ENCODE measurements at regions not wholly inside any gene's neighbourhood (a gene's known extent, or its start where the extent isn't known, plus 50 kb on each side); places are given as distances from the start of the nearest gene placed in this dataset.

DNA sequence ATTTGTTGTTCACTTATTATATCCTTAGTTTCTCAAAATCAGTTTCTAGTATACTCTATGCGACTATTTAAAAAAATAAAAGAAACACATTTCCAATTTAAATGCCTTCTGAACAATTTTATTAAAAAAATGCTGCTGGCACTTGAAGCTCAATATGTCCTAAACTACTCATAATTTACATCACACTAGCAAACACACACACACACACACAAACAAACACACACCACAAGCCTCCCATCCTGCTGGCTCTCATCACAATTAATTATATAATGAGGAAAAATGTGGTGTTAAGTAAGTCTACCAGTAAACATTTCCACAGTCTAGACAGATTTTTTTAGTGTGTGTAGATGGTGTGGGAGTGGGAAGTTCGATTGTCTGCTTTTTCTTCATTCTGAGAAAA is 350.3 kb downstream of the AASDHPPT start (continued):
- TF ChIP-seq, protein P1, sequence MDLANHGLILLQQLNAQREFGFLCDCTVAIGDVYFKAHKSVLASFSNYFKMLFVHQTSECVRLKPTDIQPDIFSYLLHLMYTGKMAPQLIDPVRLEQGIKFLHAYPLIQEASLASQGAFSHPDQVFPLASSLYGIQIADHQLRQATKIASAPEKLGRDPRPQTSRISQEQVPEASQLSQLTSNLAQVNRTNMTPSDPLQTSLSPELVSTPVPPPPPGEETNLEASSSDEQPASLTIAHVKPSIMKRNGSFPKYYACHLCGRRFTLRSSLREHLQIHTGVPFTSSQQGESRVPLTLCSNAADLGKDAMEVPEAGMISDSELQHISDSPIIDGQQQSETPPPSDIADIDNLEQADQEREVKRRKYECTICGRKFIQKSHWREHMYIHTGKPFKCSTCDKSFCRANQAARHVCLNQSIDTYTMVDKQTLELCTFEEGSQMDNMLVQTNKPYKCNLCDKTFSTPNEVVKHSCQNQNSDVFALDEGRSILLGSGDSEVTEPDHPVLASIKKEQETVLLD (CRISPR knock-in tag; IDR thresholded peaks at IDR 0.05; ENCODE audit: low read depth): no peak
- TF ChIP-seq THYN1 (CRISPR knock-in tag; IDR thresholded peaks at IDR 0.05; ENCODE audit: borderline replicate concordance, low read depth) (no peak), LCORL (IDR thresholded peaks at IDR 0.05) (no peak), LCORL (CRISPR knock-in tag; IDR thresholded peaks at IDR 0.05) (no peak), HHEX (CRISPR knock-in tag; IDR thresholded peaks at IDR 0.05) (no peak)
- TF ChIP-seq, protein P2, sequence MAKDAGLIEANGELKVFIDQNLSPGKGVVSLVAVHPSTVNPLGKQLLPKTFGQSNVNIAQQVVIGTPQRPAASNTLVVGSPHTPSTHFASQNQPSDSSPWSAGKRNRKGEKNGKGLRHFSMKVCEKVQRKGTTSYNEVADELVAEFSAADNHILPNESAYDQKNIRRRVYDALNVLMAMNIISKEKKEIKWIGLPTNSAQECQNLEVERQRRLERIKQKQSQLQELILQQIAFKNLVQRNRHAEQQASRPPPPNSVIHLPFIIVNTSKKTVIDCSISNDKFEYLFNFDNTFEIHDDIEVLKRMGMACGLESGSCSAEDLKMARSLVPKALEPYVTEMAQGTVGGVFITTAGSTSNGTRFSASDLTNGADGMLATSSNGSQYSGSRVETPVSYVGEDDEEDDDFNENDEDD (CRISPR knock-in tag; IDR thresholded peaks at IDR 0.05; ENCODE audit: borderline replicate concordance): no peak

DNA sequence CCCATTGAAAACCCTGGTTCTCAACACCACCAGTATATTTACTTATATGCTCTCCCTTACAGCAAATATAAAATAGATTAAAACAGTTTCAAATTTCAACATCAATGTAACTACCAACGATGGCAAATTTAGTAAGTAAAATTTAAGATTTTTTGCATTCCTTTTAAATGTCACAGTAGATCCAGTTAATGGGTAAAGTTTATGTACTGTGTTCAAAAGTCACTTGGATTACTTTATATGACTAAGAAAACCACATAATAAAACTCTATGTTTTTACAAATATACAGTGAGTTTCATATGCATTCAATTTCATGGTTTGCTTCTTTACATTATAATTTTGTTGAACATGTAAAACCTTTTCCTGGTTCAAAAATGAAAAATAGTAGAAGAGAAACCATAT is 364.6 kb downstream of the AASDHPPT start:
- no peak overlapping the region for H3K4me3 ChIP-seq (replicated peaks in 1 of 3; ENCODE audit: insufficient read depth in 1 of 3, low read depth in 2 of 3, low read length in 3 of 3)
- no peaks in the 10 kb centered on the region for H3K4me1 ChIP-seq (ENCODE audit: insufficient read depth, low read length)
- CTCF ChIA-PET (ENCODE audit: low intra/inter-chr PET ratio, low total read pairs): no interaction called here
- POLR2A ChIA-PET: no interaction called here
- H3K9ac ChIP-seq (ENCODE audit: insufficient read depth, low read depth, low read length): no peak overlapping the region
- H4K20me1 ChIP-seq (ENCODE audit: insufficient read depth, low read length): no peaks in the 10 kb centered on the region
- DNase-seq (ENCODE audit: low spot score) (no peak), FAIRE-seq (no peak), ATAC-seq (no peak)
- no peaks in the 10 kb centered on the region for H3K27me3 ChIP-seq (ENCODE audit: control insufficient read depth in 1 of 2, insufficient read depth in 2 of 2, low read length in 2 of 2)
- peaks cover 8% of the 10 kb centered on the region; the same call in 1 of the 2 replicates for H3K9me3 ChIP-seq (ENCODE audit: low read length)
- no peak overlapping the region for H3K4me2 ChIP-seq (ENCODE audit: low read depth, low read length)
- intact Hi-C loops (cut with micrococcal nuclease; ENCODE audit: unreplicated experiment): loop anchor here (5.0 kb wide), 1 partner anchor 595 kb away; no protein-coding TSS in a partner anchor
- in situ Hi-C loops (cut with HindIII; ENCODE audit: extremely low pct_ligation_motif_present, low pct_unique_long_range_greater_than_20kb): no loop called here
- H2AFZ ChIP-seq (ENCODE audit: low read length): no peak overlapping the region
- H3K27ac ChIP-seq (ENCODE audit: extremely low read length, insufficient read depth, low read length): no peak overlapping the region
- no peaks in the 10 kb centered on the region for H3K36me3 ChIP-seq (replicated peaks in 1 of 2; ENCODE audit: control insufficient read depth in 1 of 2, insufficient read depth in 2 of 2, low read length in 2 of 2)
- 3% methylated on average over 1 of the region's 1 CpG for WGBS (ENCODE audit: low lambda C conversion rate)
- no TSS peak for BruUV-seq (replicated peaks)
- H3K79me2 ChIP-seq (ENCODE audit: insufficient read depth, low read length): no peaks in the 10 kb centered on the region
- TF ChIP-seq, protein P3, sequence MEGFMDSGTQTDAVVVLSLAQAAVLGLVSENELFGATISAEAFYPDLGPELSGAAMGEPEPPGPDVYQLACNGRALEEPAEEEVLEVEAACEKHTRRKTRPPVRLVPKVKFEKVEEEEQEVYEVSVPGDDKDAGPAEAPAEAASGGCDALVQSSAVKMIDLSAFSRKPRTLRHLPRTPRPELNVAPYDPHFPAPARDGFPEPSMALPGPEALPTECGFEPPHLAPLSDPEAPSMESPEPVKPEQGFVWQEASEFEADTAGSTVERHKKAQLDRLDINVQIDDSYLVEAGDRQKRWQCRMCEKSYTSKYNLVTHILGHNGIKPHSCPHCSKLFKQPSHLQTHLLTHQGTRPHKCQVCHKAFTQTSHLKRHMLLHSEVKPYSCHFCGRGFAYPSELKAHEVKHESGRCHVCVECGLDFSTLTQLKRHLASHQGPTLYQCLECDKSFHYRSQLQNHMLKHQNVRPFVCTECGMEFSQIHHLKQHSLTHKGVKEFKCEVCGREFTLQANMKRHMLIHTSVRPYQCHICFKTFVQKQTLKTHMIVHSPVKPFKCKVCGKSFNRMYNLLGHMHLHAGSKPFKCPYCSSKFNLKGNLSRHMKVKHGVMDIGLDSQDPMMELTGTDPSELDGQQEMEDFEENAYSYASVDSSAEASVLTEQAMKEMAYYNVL (CRISPR knock-in tag; IDR thresholded peaks at IDR 0.05; ENCODE audit: borderline replicate concordance): no peak
- no peak for TF ChIP-seq KAT2B (IDR thresholded peaks at IDR 0.05; ENCODE audit: borderline replicate concordance, low read depth, low read length)
- TF ChIP-seq, protein P4, sequence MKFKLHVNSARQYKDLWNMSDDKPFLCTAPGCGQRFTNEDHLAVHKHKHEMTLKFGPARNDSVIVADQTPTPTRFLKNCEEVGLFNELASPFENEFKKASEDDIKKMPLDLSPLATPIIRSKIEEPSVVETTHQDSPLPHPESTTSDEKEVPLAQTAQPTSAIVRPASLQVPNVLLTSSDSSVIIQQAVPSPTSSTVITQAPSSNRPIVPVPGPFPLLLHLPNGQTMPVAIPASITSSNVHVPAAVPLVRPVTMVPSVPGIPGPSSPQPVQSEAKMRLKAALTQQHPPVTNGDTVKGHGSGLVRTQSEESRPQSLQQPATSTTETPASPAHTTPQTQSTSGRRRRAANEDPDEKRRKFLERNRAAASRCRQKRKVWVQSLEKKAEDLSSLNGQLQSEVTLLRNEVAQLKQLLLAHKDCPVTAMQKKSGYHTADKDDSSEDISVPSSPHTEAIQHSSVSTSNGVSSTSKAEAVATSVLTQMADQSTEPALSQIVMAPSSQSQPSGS (CRISPR knock-in tag; IDR thresholded peaks at IDR 0.05): no peak
- TF ChIP-seq, protein P5, sequence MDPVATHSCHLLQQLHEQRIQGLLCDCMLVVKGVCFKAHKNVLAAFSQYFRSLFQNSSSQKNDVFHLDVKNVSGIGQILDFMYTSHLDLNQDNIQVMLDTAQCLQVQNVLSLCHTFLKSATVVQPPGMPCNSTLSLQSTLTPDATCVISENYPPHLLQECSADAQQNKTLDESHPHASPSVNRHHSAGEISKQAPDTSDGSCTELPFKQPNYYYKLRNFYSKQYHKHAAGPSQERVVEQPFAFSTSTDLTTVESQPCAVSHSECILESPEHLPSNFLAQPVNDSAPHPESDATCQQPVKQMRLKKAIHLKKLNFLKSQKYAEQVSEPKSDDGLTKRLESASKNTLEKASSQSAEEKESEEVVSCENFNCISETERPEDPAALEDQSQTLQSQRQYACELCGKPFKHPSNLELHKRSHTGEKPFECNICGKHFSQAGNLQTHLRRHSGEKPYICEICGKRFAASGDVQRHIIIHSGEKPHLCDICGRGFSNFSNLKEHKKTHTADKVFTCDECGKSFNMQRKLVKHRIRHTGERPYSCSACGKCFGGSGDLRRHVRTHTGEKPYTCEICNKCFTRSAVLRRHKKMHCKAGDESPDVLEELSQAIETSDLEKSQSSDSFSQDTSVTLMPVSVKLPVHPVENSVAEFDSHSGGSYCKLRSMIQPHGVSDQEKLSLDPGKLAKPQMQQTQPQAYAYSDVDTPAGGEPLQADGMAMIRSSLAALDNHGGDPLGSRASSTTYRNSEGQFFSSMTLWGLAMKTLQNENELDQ (CRISPR knock-in tag; IDR thresholded peaks at IDR 0.05; ENCODE audit: borderline replicate concordance): no peak
- TF ChIP-seq FOXP1 (IDR thresholded peaks at IDR 0.05): no peak
- no peak for TF ChIP-seq FOXP1 (CRISPR knock-in tag; IDR thresholded peaks at IDR 0.05)
- no peak for TF ChIP-seq FOXC1 (CRISPR knock-in tag; IDR thresholded peaks at IDR 0.05; ENCODE audit: borderline replicate concordance)
- TF ChIP-seq ARNT2 (CRISPR knock-in tag; IDR thresholded peaks at IDR 0.05; ENCODE audit: low read depth): no peak
